ENCODE measurements at regions not wholly inside any gene's neighbourhood (a gene's known extent, or its start where the extent isn't known, plus 50 kb on each side); places are given as distances from the start of the nearest gene placed in this dataset.

- TF ChIP-seq CTCF (IDR thresholded peaks at IDR 0.05; ENCODE audit: borderline replicate concordance, insufficient read depth, low read depth, low read length), result no peak
- no peak overlapping the region for H3K4me3 ChIP-seq (ENCODE audit: low read depth, low read length)
Measured at GRCh38 chr18:10023853-10024570, 110.2 kb downstream of the VAPA start.

GRCh38 chr18:10025711-10026670 is 112.2 kb downstream of the VAPA start:
- TF ChIP-seq CTCF (IDR thresholded peaks at IDR 0.05; ENCODE audit: borderline replicate concordance, insufficient read depth, low read depth, low read length), result no peak

GRCh38 chr18:10027031-10027430 is 113.2 kb downstream of the VAPA start:
- TF ChIP-seq CTCF (IDR thresholded peaks at IDR 0.05; ENCODE audit: borderline replicate concordance, insufficient read depth, low read depth, low read length), result no peak
- no peak overlapping the region for H3K4me3 ChIP-seq (ENCODE audit: low read depth, low read length)

More at GRCh38 chr18:10025711-10026670, 112.2 kb downstream of the VAPA start:
- no peak overlapping the region for H3K4me3 ChIP-seq (ENCODE audit: low read depth, low read length)

- no peak overlapping the region for H3K4me3 ChIP-seq (ENCODE audit: low read depth, low read length)
- no peak for TF ChIP-seq CTCF (IDR thresholded peaks at IDR 0.05; ENCODE audit: borderline replicate concordance, insufficient read depth, low read depth, low read length)
Measured at GRCh38 chr18:10027461-10027860, 113.6 kb downstream of the VAPA start.

GRCh38 chr18:10029711-10030110 is 115.9 kb downstream of the VAPA start:
- TF ChIP-seq CTCF (IDR thresholded peaks at IDR 0.05; ENCODE audit: borderline replicate concordance, insufficient read depth, low read depth, low read length), result no peak
- H3K4me3 ChIP-seq (ENCODE audit: low read depth, low read length), result no peak overlapping the region

GRCh38 chr18:10030816-10031541 is 117.2 kb downstream of the VAPA start:
- no peak overlapping the region for H3K4me3 ChIP-seq (ENCODE audit: low read depth, low read length)
- no peak for TF ChIP-seq CTCF (IDR thresholded peaks at IDR 0.05; ENCODE audit: borderline replicate concordance, insufficient read depth, low read depth, low read length)
